Stimulated activated CD4-positive, alpha-beta T cell treated with anti-CD3 and anti-CD28 coated beads, Interleukin-12 subunit alpha, Interleukin-12 subunit beta, amount 100 ng/mL, for 4 hours (primary cell): ENCODE measurements at regions not wholly inside any gene's neighbourhood (a gene's known extent, or its start where the extent isn't known, plus 50 kb on each side); places are given as distances from the start of the nearest gene placed in this dataset.

Source experiments
- DNase-seq: peaks from one replicate; pipeline ENCODE4 v3.0.0-alpha.2; 2020

- no peak for DNase-seq
Measured at GRCh38 chr3:117133066-117133465, 423.5 kb downstream of the TUSC7 start.

GRCh38 chr3:117135207-117135606 lies 425.6 kb downstream of the TUSC7 start:
- no peak for DNase-seq

GRCh38 chr3:117136003-117136402 lies 426.4 kb downstream of the TUSC7 start:
- no peak for DNase-seq

- no peak for DNase-seq
Measured at GRCh38 chr3:117137065-117137464, 427.5 kb downstream of the TUSC7 start.

- DNase-seq, result no peak
Measured at GRCh38 chr3:117139681-117140080, 430.1 kb downstream of the TUSC7 start.

GRCh38 chr3:117141812-117142211 lies 432.2 kb downstream of the TUSC7 start:
- no peak for DNase-seq

- DNase-seq, result no peak
Measured at GRCh38 chr3:117144853-117145252, 435.3 kb downstream of the TUSC7 start.

- no peak for DNase-seq
Measured at GRCh38 chr3:117145677-117146076, 436.1 kb downstream of the TUSC7 start.

GRCh38 chr3:117146571-117146970 lies 437.0 kb downstream of the TUSC7 start:
- DNase-seq, result no peak

GRCh38 chr3:117149584-117149983 lies 440.0 kb downstream of the TUSC7 start:
- no peak for DNase-seq

GRCh38 chr3:117150628-117151027 lies 441.0 kb downstream of the TUSC7 start:
- DNase-seq, result no peak

- no peak for DNase-seq
Measured at GRCh38 chr3:117160176-117160575, 450.6 kb downstream of the TUSC7 start.

- no peak for DNase-seq
Measured at GRCh38 chr3:117161816-117162215, 452.2 kb downstream of the TUSC7 start.

- DNase-seq, result no peak
Measured at GRCh38 chr3:117165176-117165575, 455.6 kb downstream of the TUSC7 start.

- DNase-seq, result no peak
Measured at GRCh38 chr3:117165601-117166051, 456.0 kb downstream of the TUSC7 start.

- no peak for DNase-seq
Measured at GRCh38 chr3:117168896-117169295, 459.3 kb downstream of the TUSC7 start.

GRCh38 chr3:117170094-117170493 lies 460.5 kb downstream of the TUSC7 start:
- DNase-seq, result no peak

- DNase-seq, result no peak
Measured at GRCh38 chr3:117171124-117171523, 461.5 kb downstream of the TUSC7 start.

- DNase-seq, result no peak
Measured at GRCh38 chr3:117172426-117172825, 462.8 kb downstream of the TUSC7 start.

GRCh38 chr3:117181222-117181621 lies 471.6 kb downstream of the TUSC7 start:
- DNase-seq, result no peak

GRCh38 chr3:117184574-117184973 lies 475.0 kb downstream of the TUSC7 start:
- no peak for DNase-seq

- no peak for DNase-seq
Measured at GRCh38 chr3:117191245-117191644, 481.7 kb downstream of the TUSC7 start.

GRCh38 chr3:117192888-117193287 lies 483.3 kb downstream of the TUSC7 start:
- DNase-seq, result no peak

GRCh38 chr3:117193390-117193789 lies 483.8 kb downstream of the TUSC7 start:
- DNase-seq, result no peak

- DNase-seq, result no peak
Measured at GRCh38 chr3:117195034-117195433, 485.5 kb downstream of the TUSC7 start.

GRCh38 chr3:117200962-117201361 lies 491.4 kb downstream of the TUSC7 start:
- no peak for DNase-seq
